ENCODE measurements at regions not wholly inside any gene's neighbourhood (a gene's known extent, or its start where the extent isn't known, plus 50 kb on each side); places are given as distances from the start of the nearest gene placed in this dataset.

- Mint-ChIP-seq H3K4me1 (ENCODE audit: low read depth) (peaks cover 59% of the 10 kb centered on the region), H3K9me3 (no peaks in the 10 kb centered on the region), H3K27ac (peak overlapping the region; percentile 87), H3K27me3 (ENCODE audit: insufficient read depth) (no peaks in the 10 kb centered on the region; the same call in 1 of the 2 replicates), H3K36me3 (ENCODE audit: low read depth) (0 out of 2 replicates have a peak, but pooled peaks cover 4% of the 10 kb centered on the region), H3K4me3 (peak overlapping the region; percentile 52; the same call in 1 of the 2 replicates)
- no peak for TF ChIP-seq CTCF (IDR thresholded peaks at IDR 0.05)
- DNase-seq: peak; percentile 32
These were observed 226.6 kb downstream of the ALDH8A1 start for GRCh38 chr6:134723081-134723871.

GRCh38 chr6:134722200-134722870, 227.6 kb downstream of the ALDH8A1 start:
- Mint-ChIP-seq H3K27me3 (ENCODE audit: insufficient read depth) (no peaks in the 10 kb centered on the region), H3K36me3 (ENCODE audit: low read depth) (0 out of 2 replicates have a peak, but pooled peaks cover 4% of the 10 kb centered on the region), H3K9me3 (no peaks in the 10 kb centered on the region), H3K4me3 (peak overlapping the region; percentile 52), H3K4me1 (ENCODE audit: low read depth) (peaks cover 59% of the 10 kb centered on the region), H3K27ac (peak overlapping the region; percentile 87)
- no peak for DNase-seq
- TF ChIP-seq CTCF (IDR thresholded peaks at IDR 0.05): no peak

GRCh38 chr6:134721060-134721405, 228.9 kb downstream of the ALDH8A1 start:
- H3K9me3 Mint-ChIP-seq: no peaks in the 10 kb centered on the region
- H3K27ac Mint-ChIP-seq: no peak overlapping the region
- DNase-seq: no peak
- H3K4me3 Mint-ChIP-seq: no peak overlapping the region
- peaks cover 59% of the 10 kb centered on the region for H3K4me1 Mint-ChIP-seq (ENCODE audit: low read depth)
- no peak for TF ChIP-seq CTCF (IDR thresholded peaks at IDR 0.05)
- no peaks in the 10 kb centered on the region for H3K27me3 Mint-ChIP-seq (ENCODE audit: insufficient read depth)
- H3K36me3 Mint-ChIP-seq (ENCODE audit: low read depth): 0 out of 2 replicates have a peak, but pooled peaks cover 3% of the 10 kb centered on the region

GRCh38 chr6:134720353-134721059, 229.4 kb downstream of the ALDH8A1 start:
- TF ChIP-seq CTCF (IDR thresholded peaks at IDR 0.05): no peak

GRCh38 chr6:134719911-134720310, 230.0 kb downstream of the ALDH8A1 start:
- H3K36me3 Mint-ChIP-seq (ENCODE audit: low read depth): no peaks in the 10 kb centered on the region
- H3K27ac Mint-ChIP-seq: no peak overlapping the region
- no peak overlapping the region for H3K4me3 Mint-ChIP-seq
- no peak for TF ChIP-seq CTCF (IDR thresholded peaks at IDR 0.05)
- H3K27me3 Mint-ChIP-seq (ENCODE audit: insufficient read depth): no peaks in the 10 kb centered on the region
- no peaks in the 10 kb centered on the region for H3K9me3 Mint-ChIP-seq
- no peak for DNase-seq
- peaks cover 51% of the 10 kb centered on the region for H3K4me1 Mint-ChIP-seq (ENCODE audit: low read depth)

More at GRCh38 chr6:134720353-134721059, 229.4 kb downstream of the ALDH8A1 start:
- Mint-ChIP-seq H3K4me3 (no peak overlapping the region), H3K36me3 (ENCODE audit: low read depth) (no peaks in the 10 kb centered on the region), H3K27me3 (ENCODE audit: insufficient read depth) (no peaks in the 10 kb centered on the region), H3K27ac (no peak overlapping the region), H3K4me1 (ENCODE audit: low read depth) (peaks cover 57% of the 10 kb centered on the region), H3K9me3 (no peaks in the 10 kb centered on the region)
- DNase-seq: no peak

Measured in HFFc6 (cell line).